AG04449 (cell line): ENCODE measurements at regions not wholly inside any gene's neighbourhood (a gene's known extent, or its start where the extent isn't known, plus 50 kb on each side); places are given as distances from the start of the nearest gene placed in this dataset.

Experiments
- CTCF ChIA-PET: fragments of 350-600 bp; formaldehyde crosslinking; extraction: SDS; loops from one replicate; lab custom pipeline; 2021; ENCODE audit warnings: antibody characterized with exemption; lab: Yijun Ruan, JAX
- POLR2A ChIA-PET: fragments of 400-600, 350-600 bp; formaldehyde crosslinking; extraction: SDS; loops from one replicate; lab custom pipeline; 2020; ENCODE audit warnings: antibody characterized with exemption, inconsistent platforms; lab: Yijun Ruan, JAX
- DNase-seq: peaks from one replicate; pipeline ENCODE4 v3.0.0-alpha.2; 2010; ENCODE audit warnings: low read depth, low spot score
- H3K4me3 ChIP-seq: 2 replicates; pipeline ENCODE4 v1.5.1; 2011; ENCODE audit warnings: low read depth, mild to moderate bottlenecking, control low read depth, low read length
- CTCF ChIP-seq: IDR thresholded peaks from one replicate; pipeline ENCODE4 v1.5.1; 2011; ENCODE audit warnings: mild to moderate bottlenecking, moderate library complexity, low read length, control low read depth, inconsistent platforms; ENCODE audit not compliant: insufficient read depth; ENCODE audit errors: missing control alignments

- POLR2A ChIA-PET: no interaction called here
- H3K4me3 ChIP-seq: no peak overlapping the region
- no peak for DNase-seq
- TF ChIP-seq CTCF: no peak
- CTCF ChIA-PET: no interaction called here
Observed at GRCh38 chr9:118262191-118262590, 558.0 kb downstream of the TLR4 start.

- H3K4me3 ChIP-seq: no peak overlapping the region
- TF ChIP-seq CTCF: no peak
- POLR2A ChIA-PET: no interaction called here
- CTCF ChIA-PET: no interaction called here
- no peak for DNase-seq
Observed at GRCh38 chr9:118263949-118264348, 559.7 kb downstream of the TLR4 start.

- no peak overlapping the region for H3K4me3 ChIP-seq
- POLR2A ChIA-PET: no interaction called here
- CTCF ChIA-PET: no interaction called here
- TF ChIP-seq CTCF: no peak
- no peak for DNase-seq
Observed at GRCh38 chr9:118268046-118268445, 563.8 kb downstream of the TLR4 start.

GRCh38 chr9:118269623-118270022 lies 565.4 kb downstream of the TLR4 start:
- DNase-seq: no peak
- ChIA-PET POLR2A (no interaction called here), CTCF (no interaction called here)
- no peak for TF ChIP-seq CTCF
- H3K4me3 ChIP-seq: no peak overlapping the region

- CTCF ChIA-PET: no interaction called here
- POLR2A ChIA-PET: no interaction called here
Observed at GRCh38 chr9:118271331-118271730, 567.1 kb downstream of the TLR4 start.

GRCh38 chr9:118271936-118272335 lies 567.7 kb downstream of the TLR4 start:
- DNase-seq: no peak

More at GRCh38 chr9:118271331-118271730, 567.1 kb downstream of the TLR4 start:
- DNase-seq: no peak
- H3K4me3 ChIP-seq: no peak overlapping the region
- TF ChIP-seq CTCF: no peak

More at GRCh38 chr9:118271936-118272335, 567.7 kb downstream of the TLR4 start:
- TF ChIP-seq CTCF: no peak
- CTCF ChIA-PET: no interaction called here
- POLR2A ChIA-PET: no interaction called here
- H3K4me3 ChIP-seq: no peak overlapping the region
